Dedifferentiated amniotic fluid mesenchymal stem cell (primary cell): ENCODE measurements at regions not wholly inside any gene's neighbourhood (a gene's known extent, or its start where the extent isn't known, plus 50 kb on each side); places are given as distances from the start of the nearest gene placed in this dataset.
"Not testable (repeated sequence)": the region's sequence is repeated elsewhere in the genome, so short reads cannot be mapped to it uniquely, and the experiment has no call there.

ENCODE experiments used
- DNase-seq: peaks from one replicate; pipeline ENCODE4 v3.0.0-alpha.2; 2016; ENCODE audit errors: extremely low spot score

GRCh38 chr5:63894690-63895089, 67.6 kb downstream of the HTR1A start:
- DNase-seq, result no peak

- DNase-seq, result no peak
Measured at GRCh38 chr5:63878788-63879187, 83.5 kb downstream of the HTR1A start.

GRCh38 chr5:63877961-63878360, 84.3 kb downstream of the HTR1A start:
- DNase-seq, result no peak

GRCh38 chr5:63860379-63860778, 101.9 kb downstream of the HTR1A start:
- no peak for DNase-seq

GRCh38 chr5:63854076-63854475, 108.2 kb downstream of the HTR1A start:
- no peak for DNase-seq

GRCh38 chr5:63843190-63843589, 119.1 kb downstream of the HTR1A start:
- no peak for DNase-seq

- no peak for DNase-seq
Measured at GRCh38 chr5:63837437-63837836, 124.8 kb downstream of the HTR1A start.

GRCh38 chr5:63831381-63831780, 130.9 kb downstream of the HTR1A start:
- DNase-seq, result no peak

GRCh38 chr5:63825984-63826383, 136.3 kb downstream of the HTR1A start:
- DNase-seq, result no peak

- DNase-seq, result no peak
Measured at GRCh38 chr5:63823583-63823982, 138.7 kb downstream of the HTR1A start.

GRCh38 chr5:63822614-63823013, 139.6 kb downstream of the HTR1A start:
- DNase-seq, result no peak

- DNase-seq, result no peak
Measured at GRCh38 chr5:63820577-63820976, 141.7 kb downstream of the HTR1A start.

- DNase-seq, result no peak
Measured at GRCh38 chr5:63812693-63813092, 149.6 kb downstream of the HTR1A start.

- no peak for DNase-seq
Measured at GRCh38 chr5:63811961-63812360, 150.3 kb downstream of the HTR1A start.

GRCh38 chr5:63811286-63811685, 151.0 kb downstream of the HTR1A start:
- no peak for DNase-seq

- no peak for DNase-seq
Measured at GRCh38 chr5:63805151-63805550, 157.1 kb downstream of the HTR1A start.

- DNase-seq, result no peak
Measured at GRCh38 chr5:63803165-63803564, 159.1 kb downstream of the HTR1A start.

- DNase-seq, result no peak
Measured at GRCh38 chr5:63794979-63795378, 167.3 kb downstream of the HTR1A start.

GRCh38 chr5:63794296-63794695, 167.9 kb downstream of the HTR1A start:
- no peak for DNase-seq

GRCh38 chr5:63774939-63775338, 187.3 kb downstream of the HTR1A start:
- DNase-seq, result no peak

GRCh38 chr5:63768221-63768620, 194.0 kb downstream of the HTR1A start:
- no peak for DNase-seq

- DNase-seq, result no peak
Measured at GRCh38 chr5:63760965-63761364, 201.3 kb downstream of the HTR1A start.

GRCh38 chr5:63743096-63743798, 219.0 kb downstream of the HTR1A start:
- no peak for DNase-seq

GRCh38 chr5:63732880-63733279, 229.4 kb downstream of the HTR1A start:
- not testable (repeated sequence) for DNase-seq
